ENCODE measurements at regions not wholly inside any gene's neighbourhood (a gene's known extent, or its start where the extent isn't known, plus 50 kb on each side); places are given as distances from the start of the nearest gene placed in this dataset.

GRCh38 chr2:107148055-107148454 is 262.1 kb upstream of the ST6GAL2 start:
- TF ChIP-seq CTCF (IDR thresholded peaks at IDR 0.05; ENCODE audit: low read depth, low read length, poor library complexity, severe bottlenecking) = no peak
- no peak for TF ChIP-seq EZH2phosphoT487 (IDR thresholded peaks at IDR 0.05; ENCODE audit: borderline replicate concordance, low read length)
